NOMO-1 treated with DMSO at 0.1 percent for 48 hours (cell line): ENCODE measurements at regions not wholly inside any gene's neighbourhood (a gene's known extent, or its start where the extent isn't known, plus 50 kb on each side); places are given as distances from the start of the nearest gene placed in this dataset.

Experiments used
- DNase-seq: peaks from one replicate; lab custom pipeline; 2025; ENCODE audit not compliant: unreplicated experiment; lab: John Stamatoyannopoulos, UW

DNA sequence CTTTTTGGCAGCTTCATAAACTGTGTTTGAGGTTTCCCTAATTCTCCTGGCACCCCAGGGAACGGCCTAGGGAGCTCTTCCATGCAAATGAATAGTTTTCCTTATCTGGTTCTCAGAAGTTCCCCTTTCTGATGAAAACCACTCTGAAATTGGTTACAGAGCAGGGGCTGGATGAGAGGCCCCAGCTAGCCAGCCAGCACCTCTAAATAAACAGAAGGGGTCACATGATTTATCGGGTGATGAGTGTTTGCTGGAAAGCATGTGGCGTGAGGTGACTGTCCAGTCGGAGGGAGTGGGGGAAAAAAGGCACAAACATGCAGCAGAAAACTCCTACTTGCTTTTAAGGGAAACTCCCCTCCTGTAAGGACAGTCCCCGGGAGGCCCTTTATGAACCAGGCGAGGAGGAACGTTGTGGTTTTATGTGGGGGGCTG, 261.2 kb upstream of the ANKRD55 start:
- peak; percentile 10 for DNase-seq

DNA sequence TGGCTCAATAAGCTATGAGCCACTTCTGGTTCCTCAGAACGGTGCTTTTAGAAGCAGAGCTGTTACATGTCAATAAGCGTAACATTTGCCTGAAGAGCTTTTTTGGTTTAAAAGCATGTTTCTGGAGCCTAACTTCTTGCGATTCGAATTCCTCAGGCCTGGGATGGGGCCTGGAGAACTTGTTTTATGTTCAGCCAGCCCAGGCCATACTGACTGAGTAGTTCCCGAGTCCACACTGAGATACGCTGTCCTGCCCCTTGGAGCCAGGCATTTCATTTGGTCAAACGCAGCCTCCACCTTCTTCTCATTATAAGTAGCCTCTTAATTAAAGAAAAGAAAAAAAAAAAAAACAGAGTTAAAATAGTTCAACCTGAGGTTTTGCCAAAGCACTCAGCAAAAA, 260.6 kb upstream of the ANKRD55 start:
- no peak for DNase-seq

DNA sequence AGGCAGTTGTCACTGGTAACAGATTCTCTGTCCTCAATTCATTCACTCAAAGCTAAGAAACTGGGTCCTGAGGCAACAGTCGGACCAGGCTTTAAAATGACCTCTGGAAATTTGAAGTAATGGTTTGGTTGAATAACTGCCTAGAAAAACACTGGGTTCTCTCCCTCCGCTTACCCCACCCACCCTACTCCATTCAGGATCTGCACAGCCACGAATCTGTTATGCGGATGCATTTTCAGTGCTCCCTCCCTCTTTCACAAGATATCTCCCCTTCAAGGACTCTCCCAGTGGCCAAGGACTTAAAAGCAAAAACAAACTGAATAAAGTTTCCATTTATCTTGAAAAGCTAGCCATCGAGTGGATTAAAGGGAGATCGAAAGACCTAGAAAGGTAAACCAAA, 260.2 kb upstream of the ANKRD55 start:
- no peak for DNase-seq

DNA sequence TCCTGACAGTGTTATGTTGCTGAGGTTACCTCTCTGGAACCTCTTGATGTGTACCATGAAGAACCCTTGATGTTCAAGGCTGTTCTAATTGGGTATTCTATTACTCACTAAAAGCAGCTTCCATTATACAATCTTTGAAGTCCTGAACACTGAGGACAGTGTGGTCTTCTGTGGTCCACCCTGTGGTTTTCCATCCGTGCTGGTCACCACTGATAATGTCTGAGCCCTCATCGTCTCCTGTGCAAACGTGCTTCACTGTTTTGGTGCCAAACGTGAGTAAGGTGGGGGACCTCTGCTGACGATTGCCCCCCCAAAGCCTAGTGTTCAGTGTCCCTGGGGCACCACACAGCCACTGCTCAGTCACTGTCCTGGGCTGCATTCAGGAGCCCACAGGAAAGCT, 259.7 kb upstream of the ANKRD55 start:
- no peak for DNase-seq

DNA sequence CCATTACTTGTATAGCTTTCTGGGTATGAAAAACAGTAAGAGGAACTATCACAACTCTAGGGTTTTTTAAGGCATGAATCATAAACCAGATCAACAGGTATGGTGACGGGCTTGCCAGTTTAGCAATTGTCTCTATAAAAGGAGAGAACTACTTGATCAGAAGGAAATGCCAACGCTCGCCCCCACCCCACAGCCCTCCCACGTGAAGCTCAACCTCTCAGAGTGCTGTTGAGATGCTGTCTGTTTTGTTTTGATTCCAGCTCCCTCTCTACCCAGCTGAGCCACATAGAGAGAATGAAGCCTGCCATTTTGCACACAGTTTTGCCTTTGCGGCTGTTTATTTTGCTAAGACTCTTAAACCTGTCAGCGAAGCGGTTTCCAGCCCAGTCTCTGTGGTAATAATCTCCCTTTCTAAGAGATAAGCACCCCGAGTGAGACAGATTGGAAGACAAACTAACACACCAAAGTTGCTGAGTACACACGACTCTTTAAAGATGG, 257.9 kb upstream of the ANKRD55 start:
- peak; percentile 35 for DNase-seq

DNA sequence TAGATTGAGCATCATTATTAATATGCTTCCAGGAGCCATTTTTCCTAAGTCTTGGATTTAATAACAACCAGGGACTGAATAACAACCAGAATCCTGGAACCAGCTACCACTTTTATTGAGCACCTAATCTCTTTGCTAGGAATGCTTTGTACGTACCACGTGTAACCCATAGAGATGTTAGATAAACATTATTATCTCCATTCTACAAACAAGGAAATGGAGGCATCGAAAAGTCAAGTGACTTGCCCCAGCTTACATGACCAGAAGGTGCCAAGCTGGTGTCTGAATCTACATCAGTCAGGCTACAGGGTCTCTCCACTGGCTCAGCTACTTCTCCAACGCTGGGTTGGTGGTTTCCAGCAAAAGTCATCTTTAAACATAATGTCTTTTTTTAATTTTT, 256.1 kb upstream of the ANKRD55 start:
- no peak for DNase-seq

DNA sequence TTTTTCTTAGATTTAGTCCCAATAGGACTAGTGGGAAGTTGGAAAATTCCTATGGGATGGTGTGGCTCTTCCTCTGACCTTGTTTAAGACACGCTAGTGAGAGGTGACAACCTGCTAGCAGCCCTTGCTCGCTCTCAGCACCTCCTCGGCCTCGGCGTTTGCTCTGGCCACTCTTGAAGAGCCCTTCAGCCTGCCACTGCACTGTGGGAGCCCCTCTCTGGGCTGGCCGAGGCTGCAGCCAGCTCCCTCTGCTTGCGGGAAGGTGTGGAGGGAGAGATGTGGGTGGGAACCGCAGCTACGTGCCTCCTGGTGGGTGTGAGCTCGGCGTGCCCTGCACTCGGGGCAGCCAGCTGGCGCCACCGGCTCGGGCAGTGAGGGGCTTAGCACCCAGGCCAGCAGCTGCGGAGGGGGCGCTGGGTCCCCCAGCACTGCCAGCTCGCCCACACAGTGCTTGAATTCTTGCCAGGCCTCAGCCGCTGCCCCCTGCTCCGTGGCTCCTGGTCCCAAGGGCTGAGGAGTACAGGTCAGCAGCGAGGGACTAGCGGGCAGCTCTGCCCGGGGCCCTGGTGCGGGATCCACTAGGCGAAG, 254.5 kb upstream of the ANKRD55 start:
- no peak for DNase-seq

DNA sequence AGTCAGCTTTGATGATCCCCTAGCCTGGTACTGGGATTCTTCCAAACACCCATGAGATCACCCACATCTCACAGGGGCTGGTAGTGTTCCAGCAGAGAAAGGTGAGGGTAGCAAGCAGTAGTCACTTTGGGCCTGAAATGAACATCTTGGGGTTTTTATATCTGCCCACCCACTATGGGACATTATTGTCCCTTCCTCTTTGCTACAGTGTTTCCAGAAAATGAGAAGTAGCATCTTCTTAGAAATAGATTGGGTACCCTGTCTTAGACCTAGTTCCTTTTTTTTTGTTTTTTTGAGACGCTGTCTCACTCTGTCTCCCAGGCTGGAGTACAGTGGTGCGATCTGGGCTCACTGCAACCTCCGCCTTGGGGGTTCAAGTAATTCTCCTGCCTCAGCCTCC, 249.2 kb upstream of the ANKRD55 start:
- DNase-seq, result peak; percentile 87

DNA sequence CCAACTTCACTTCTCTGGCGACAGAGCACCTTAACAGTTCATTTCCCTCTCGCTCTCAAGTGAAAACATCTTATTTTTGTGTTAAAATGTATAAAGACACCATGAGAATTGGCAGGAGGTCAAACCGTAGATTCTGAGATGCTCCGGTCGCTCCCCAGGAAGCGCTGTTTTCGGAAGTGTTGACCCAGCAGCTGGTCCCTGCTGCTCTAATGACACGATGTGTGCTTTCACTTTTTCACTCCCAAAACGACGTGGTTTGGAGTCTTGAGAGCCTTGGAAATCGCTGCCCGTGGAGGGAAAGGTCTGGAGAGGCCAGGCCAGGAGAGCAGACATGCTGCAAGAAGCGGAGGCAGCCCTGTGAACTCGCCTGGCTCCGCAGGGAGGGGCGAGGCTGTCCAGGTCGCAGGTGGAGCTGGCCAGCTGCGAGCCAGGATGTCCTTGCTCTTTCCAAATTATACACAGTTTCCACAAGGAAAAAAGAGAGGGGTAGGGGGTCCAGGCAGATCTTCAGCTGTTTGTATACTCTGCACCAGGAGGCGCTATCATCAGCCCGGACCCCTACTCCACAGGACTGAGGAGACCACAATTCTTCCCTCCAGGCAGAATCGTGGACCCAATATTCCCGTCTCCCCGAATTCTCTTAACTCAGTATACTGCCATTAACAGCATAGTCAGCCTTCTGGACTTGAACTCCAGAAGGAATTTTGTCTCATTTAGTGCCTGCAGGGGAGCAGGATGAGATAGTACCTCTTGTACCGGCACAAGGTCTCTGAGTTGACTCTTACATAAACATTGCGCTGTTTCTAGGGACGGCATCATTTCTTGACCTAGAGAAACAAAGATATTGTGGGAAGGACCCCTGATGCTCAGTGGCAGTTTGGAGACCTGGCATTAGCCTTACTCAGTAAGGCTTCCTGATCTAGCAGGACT, 248.6 kb upstream of the ANKRD55 start:
- peak; percentile 10 for DNase-seq

DNA sequence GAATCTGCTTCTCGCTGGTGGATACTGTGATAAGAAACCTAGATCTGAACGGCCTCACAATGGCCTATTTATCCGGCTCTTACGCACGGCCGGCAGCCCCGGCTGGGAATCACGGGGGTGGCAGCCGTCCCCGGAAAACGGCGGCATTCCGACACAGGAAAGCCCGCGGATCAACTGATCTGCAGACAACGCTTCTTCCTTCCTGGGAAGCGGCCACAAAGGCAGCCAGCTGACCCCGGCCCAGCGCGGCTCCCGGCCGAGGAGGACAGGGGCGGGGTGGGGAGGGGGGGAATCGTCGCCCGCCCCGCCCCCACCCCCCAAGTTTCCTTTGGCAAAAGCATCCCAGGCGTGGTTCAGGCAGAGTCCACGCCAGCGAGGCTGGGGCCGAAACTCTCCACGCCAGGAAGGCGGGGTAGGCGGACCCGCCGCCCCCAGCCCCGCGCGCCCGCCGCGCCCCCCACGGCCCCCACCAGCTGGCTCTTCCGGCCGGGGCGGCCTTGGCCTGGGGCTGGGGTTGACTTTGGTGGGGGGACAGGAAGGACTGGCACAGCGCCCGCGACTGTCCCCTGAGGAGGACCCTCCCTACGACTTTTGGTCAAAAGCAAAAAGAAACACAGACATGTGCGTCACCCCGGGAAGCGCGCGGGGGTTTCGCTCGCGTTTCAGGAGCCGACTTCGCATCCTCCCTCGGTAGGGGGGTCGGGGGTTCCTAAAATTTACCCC, 247.7 kb upstream of the ANKRD55 start:
- DNase-seq, result no peak

DNA sequence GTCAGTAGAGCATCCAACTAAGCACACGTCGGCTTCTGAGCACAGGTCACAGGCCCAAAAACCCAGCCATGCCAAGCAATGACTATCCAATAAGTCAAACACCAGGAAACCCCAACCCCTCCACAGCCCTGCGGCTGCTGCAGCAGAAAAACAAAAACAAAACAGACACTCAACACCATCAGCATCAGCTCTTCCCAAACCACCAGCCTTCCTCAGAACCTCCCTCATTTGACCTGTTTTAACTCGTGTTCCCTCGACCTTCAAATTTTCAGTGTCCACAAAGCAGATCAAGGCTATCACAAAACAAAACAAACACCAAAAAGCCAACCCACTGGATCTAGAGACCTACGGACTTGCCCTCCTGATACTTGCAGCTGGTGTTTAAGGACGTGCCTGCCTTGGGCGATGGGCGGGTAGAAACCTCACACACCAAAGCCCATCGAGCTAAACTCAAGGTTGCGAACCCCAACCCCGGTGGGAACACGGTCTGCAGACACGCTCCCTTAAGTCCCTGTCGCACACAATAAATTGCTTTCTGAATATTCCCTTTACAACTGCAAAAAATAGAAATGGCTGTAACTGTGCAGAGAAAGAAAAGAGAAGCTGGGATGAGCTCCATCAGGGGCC, 247.1 kb upstream of the ANKRD55 start:
- no peak for DNase-seq

DNA sequence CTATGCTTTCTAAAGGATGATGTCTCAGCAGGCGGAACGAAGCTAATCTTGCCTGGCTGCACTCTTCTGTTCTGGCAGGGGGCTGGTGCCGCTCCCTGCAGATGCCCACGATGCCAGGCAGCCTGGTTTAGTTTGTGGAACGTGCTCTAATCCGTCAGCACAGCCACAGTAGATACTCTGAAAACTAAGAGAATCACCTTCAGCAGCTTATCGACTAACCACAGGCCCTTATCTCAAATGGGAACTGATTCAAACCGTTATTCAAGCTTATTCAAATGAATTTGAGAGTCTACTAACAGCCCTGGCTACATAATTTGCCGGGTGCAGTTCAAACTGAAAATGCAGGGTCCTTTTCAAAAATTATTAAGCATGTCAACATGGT, 246.6 kb upstream of the ANKRD55 start:
- DNase-seq, result no peak

DNA sequence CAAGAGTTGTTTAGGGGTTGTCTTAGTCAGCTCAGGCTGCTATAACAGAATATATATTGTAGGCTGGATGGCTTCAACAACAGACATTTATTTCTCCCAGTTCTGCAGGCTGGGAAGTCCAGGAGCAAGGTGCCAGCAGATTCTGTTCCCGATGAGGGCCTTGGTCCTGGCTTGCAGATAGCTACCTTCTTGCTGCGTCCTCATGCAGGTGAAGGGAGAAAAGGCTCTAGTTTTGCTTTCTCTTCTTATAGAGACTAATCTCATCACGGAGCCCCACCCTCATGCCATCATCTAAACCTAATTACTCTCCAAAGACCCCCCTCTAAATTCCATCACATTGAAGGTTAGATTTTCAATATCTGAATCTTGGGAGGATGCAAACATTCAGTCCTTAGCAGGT, 246.0 kb upstream of the ANKRD55 start:
- no peak for DNase-seq

DNA sequence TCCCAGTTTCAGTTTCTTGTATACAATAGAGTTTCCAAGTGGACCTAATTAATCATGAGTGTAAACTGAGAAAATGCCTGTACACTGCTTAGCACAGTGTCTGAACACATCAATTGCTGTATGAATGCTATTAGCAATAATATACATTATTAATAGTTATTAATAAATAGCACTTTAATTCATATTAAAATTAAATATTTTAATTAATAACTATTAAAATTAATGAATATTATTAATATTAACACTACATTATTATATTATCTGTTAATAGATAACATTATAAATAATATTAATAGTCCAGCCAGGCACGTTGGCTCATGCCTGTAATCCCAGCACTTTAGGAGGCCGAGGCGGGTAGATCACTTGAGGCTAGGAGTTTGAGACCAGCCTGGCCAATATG, 244.9 kb upstream of the ANKRD55 start:
- DNase-seq, result no peak

DNA sequence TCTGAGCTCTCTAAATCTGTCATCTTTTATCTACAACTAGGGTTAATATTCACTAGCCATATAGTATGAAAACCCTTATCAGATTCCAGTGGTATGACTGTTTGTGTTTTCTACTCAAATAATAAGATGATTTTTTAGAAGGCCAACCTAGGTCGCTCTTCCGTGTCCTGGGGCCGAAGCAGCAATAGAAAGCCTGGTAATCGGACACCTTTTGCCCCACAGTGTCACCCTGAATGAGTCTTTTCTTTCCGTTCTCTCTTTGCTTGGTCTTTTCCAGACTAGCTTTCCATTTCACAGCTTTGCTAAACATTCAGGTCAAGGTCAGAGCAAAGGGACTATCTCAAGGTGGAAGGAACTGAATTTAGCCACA, 243.3 kb upstream of the ANKRD55 start:
- no peak for DNase-seq

DNA sequence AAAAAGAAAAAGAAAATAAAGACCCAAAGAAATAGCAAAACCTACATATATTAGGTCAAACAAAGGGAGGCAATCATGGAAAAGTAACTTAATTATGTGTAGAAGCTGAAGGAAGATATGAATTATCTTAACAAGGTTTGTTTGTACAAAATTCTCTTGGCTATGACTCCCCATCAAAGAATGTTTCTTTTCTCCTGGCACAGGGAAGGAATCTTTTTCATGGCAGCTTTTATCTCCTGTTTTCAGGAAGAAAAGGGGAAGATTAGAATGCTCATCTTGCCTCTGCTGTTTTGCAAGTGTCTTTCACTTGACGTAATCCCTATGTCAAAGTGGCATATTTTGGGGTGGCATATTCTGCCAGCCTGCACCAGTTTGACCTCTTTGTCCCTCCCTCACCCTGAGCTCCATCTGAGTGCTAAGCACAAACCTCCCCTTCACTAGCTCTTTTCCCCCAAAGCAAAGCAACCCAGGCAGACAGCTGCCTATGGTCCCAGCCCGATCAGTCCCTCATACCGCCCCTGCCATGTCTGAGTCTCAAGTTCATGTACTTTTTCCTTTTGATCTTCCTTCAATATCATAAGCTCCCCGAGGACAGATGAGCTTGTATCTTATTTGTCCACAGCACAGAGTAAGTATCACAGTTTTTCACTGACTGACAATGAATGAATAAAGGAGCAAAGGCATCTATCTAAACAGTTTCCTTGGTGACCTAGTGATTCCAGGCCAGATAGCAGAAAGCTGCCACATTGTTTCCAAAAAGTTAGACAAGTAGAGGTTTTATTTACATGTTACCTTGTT, 242.8 kb upstream of the ANKRD55 start:
- DNase-seq, result no peak

DNA sequence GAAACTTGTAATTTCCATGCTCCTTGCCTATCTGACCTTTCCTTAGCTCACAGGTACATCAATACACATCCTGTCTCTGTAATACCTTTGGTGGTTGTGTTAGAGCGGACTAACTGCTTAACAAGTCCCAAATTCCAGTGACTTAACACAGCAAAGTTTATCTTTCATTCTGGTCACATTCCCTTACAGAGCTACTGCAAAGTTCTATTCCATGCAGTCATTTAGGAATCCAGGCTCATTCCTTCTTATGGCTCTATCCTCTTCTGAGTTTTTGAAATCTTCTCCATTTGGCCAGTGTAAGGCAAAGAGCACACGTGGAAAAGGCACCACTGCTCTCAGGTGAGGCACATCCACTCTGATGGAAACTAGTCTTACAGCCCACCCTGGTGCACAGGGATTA, 238.6 kb upstream of the ANKRD55 start:
- no peak for DNase-seq

DNA sequence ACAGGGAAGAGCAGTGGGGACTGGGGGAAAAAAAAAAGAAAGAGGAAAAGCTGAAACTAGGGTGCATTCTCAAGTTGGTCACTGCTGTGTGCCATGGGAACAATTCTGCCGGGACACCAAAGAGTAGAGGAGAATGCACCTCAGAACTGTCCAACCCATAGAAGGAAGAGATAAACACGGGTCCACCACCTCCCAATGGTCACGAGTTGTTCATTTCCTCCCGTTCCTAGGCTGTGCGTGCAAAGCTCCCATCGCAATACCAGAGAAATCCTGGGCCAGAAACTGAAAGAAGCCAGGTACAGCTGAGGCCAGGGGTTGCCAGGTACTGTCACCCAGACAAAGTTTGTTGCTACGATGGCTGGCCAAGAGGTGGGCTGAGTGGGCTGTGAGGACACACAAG, 236.9 kb upstream of the ANKRD55 start:
- DNase-seq, result no peak

DNA sequence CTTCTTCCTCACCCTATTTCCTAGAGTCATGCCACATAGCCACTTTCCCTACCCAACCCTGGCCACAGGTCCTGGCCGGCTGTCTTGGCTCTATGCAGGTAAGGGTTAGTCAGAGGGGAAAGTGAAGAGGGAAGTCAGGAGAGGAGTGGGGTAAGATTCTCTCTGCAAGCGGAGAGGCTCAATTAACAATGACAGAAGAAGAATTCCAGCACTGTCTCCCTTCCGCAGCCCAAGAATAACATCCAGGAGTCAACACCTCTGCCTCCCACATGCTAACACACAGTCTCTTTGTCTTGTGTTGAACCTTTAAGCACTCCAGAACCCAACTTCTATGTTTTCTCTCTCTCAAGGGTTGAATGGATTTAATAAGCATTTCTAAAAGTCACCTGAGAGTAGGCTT, 235.1 kb upstream of the ANKRD55 start:
- DNase-seq, result no peak

DNA sequence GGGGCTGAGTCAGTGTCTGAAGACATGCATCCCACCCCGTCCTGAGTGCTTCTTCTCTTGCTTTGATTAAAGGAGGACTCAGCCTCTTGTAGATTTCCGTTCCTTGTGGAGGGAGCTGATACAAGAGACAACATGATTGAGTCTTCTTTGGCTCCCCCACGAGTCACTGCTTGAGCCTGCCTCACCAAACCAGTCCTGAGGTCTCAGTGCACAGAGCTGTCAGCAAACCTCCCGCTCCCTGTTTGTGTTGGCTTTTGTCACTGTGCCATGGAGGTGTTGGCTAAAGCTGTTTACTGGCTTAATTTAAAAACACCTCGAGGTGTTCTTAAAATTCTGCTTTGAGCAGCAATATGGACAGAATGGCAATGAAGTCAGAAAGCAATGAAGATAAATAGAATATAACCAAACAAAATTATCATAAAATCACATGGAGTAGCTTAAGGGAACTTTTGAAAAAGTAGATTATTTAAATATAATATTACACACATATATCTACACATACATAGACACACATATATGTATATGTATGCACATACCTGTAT, 234.1 kb upstream of the ANKRD55 start:
- DNase-seq, result no peak
